ENCODE measurements at regions not wholly inside any gene's neighbourhood (a gene's known extent, or its start where the extent isn't known, plus 50 kb on each side); places are given as distances from the start of the nearest gene placed in this dataset.
"Not testable (repeated sequence)": the region's sequence is repeated elsewhere in the genome, so short reads cannot be mapped to it uniquely, and the experiment has no call there.

DNA sequence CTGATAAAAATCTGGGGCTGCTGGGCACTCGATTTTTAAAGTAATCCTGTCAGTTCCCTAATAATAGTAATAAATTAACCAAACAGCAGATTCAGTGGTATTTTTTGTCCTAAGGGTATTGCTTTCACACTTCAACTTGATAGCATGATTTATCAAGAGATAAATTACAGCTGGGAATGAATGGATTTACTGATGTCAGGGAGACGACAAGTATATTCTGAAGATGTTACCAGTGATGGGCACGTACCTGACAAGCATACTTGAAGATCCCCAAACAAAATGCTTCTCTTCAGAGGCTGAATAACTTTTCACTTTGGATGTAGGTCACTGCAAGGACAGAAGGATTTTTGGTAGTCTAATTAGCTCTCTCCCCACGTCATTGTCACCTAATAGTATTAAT is 82.0 kb downstream of the OLFM4 start:
- TF ChIP-seq EP300 (IDR thresholded peaks at IDR 0.05) (no peak), POLR2A (IDR thresholded peaks at IDR 0.05) (no peak)
- TF ChIP-seq, protein P1, sequence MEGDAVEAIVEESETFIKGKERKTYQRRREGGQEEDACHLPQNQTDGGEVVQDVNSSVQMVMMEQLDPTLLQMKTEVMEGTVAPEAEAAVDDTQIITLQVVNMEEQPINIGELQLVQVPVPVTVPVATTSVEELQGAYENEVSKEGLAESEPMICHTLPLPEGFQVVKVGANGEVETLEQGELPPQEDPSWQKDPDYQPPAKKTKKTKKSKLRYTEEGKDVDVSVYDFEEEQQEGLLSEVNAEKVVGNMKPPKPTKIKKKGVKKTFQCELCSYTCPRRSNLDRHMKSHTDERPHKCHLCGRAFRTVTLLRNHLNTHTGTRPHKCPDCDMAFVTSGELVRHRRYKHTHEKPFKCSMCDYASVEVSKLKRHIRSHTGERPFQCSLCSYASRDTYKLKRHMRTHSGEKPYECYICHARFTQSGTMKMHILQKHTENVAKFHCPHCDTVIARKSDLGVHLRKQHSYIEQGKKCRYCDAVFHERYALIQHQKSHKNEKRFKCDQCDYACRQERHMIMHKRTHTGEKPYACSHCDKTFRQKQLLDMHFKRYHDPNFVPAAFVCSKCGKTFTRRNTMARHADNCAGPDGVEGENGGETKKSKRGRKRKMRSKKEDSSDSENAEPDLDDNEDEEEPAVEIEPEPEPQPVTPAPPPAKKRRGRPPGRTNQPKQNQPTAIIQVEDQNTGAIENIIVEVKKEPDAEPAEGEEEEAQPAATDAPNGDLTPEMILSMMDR (IDR thresholded peaks at IDR 0.05) = no peak
- Histone ChIP-seq H3K4me3 (no peak overlapping the region), H3K27me3 (no peaks in the 10 kb centered on the region), H3K9me3 (no peaks in the 10 kb centered on the region), H3K27ac (no peak overlapping the region), H3K4me1 (ENCODE audit: insufficient read depth) (no peaks in the 10 kb centered on the region), H3K36me3 (no peaks in the 10 kb centered on the region)
- intact Hi-C loops (cut with DNase I) = no loop called here
- no peak for DNase-seq
- 62 to 67% (median 66%) methylated on average over 4 of the region's 4 CpGs for WGBS, 3 donors

DNA sequence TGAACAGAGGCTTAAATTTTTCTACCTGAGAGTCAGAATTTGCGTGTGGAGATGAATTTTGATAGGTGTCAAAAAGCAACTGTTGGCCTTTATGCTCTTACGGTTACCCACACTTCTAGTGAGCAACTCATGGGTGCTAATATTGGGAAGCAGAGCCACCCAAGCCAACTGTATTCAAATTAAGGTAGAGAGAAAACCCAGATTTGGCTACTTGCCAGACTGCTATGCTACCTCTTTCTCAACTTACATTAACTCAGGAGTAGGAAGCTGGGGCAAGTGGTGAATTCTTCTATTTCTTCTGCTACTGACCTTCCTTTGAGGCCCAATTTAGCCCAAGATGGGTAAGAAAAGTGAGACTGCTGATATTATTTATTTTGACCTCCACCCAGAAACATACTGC is 83.9 kb downstream of the OLFM4 start:
- TF ChIP-seq EP300 (IDR thresholded peaks at IDR 0.05) (no peak), POLR2A (IDR thresholded peaks at IDR 0.05) (no peak)
- TF ChIP-seq, protein P1 (IDR thresholded peaks at IDR 0.05) = no peak
- Histone ChIP-seq H3K27ac (no peak overlapping the region), H3K4me3 (no peak overlapping the region), H3K9me3 (no peaks in the 10 kb centered on the region), H3K36me3 (no peaks in the 10 kb centered on the region), H3K27me3 (no peaks in the 10 kb centered on the region), H3K4me1 (ENCODE audit: insufficient read depth) (no peaks in the 10 kb centered on the region)
- intact Hi-C loops (cut with DNase I) = no loop called here
- DNase-seq = no peak
- 90 to 93% (median 93%) methylated on average over 2 of the region's 2 CpGs for WGBS, 3 donors

DNA sequence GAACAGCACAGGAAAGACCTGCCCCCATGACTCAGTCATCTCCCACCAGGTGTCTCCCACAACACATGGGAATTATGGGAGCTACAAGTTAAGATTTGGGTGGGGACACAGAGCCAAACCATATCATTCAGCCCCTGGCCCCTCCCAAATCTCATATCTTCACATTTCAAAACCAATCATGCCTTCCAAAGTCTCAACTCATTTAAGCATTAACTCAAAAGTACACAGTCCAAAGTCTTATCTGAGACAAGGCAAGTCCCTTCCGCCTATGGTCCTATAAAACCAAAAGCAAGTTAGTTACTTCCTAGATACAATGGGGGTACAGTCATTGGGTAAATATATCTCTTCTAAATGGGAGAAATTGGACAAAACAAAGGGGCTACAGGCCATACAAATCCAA is 88.4 kb downstream of the OLFM4 start:
- H3K36me3 ChIP-seq; H3K4me3 ChIP-seq; H3K9me3 ChIP-seq; DNase-seq; intact Hi-C loops (cut with DNase I); H3K4me1 ChIP-seq (ENCODE audit: insufficient read depth); H3K27ac ChIP-seq; H3K27me3 ChIP-seq: not testable (repeated sequence)
- 0 to 38% (median 34%) methylated on average over 1 of the region's 1 CpG for WGBS, 3 donors

DNA sequence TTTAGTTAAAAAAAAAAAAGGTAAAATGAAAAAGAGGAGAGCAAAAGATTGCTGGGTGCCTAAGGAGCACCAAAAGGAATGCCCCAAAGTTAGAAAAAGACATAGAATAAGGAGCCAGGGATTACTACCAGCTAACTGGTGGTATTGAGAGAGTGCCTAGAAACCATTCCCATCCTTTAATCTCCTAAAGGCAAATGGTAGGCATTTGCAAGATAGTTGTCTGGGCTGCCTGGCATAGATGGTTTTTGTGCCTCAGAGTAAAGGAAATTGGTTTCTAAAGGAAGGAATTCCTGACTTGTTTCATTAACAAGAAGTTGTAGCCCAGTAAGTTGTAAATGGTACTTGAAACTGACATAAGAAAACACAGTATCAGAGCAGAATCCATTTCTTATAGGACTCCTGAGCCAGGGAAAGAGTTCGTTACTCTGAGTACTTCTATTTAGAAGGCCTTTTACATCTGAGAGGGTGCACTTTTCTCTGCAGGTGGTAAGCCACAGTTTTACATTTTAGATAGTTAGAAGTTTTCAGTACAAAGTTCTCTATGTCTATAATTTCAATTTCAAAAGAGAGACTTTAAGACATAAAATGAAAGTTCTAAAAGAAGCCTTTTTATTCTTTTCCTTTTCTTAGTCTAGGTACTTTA is 92.6 kb downstream of the OLFM4 start:
- H3K36me3 ChIP-seq = no peaks in the 10 kb centered on the region
- no peaks in the 10 kb centered on the region for H3K4me1 ChIP-seq (ENCODE audit: insufficient read depth)
- DNase-seq = no peak
- no peaks in the 10 kb centered on the region for H3K27me3 ChIP-seq
- no peak overlapping the region for H3K27ac ChIP-seq
- TF ChIP-seq EP300 (IDR thresholded peaks at IDR 0.05) (no peak), POLR2A (IDR thresholded peaks at IDR 0.05) (no peak)
- TF ChIP-seq, protein P1 (IDR thresholded peaks at IDR 0.05) = no peak
- 49 to 60% (median 49%) methylated on average over 1 of the region's 1 CpG for WGBS, 3 donors
- intact Hi-C loops (cut with DNase I) = no loop called here
- peaks cover 0 to 3% of the 10 kb centered on the region in 2 donors for H3K9me3 ChIP-seq
- no peak overlapping the region for H3K4me3 ChIP-seq

GRCh38 chr13:53121919-53122318 is 93.3 kb downstream of the OLFM4 start:
- 0 to 5% (median 3%) methylated on average over 2 of the region's 2 CpGs for WGBS, 3 donors
- no peaks in the 10 kb centered on the region for H3K36me3 ChIP-seq
- no peak overlapping the region for H3K27ac ChIP-seq
- TF ChIP-seq POLR2A (IDR thresholded peaks at IDR 0.05) = no peak
- no peak for TF ChIP-seq EP300 (IDR thresholded peaks at IDR 0.05)
- TF ChIP-seq, protein P1 (IDR thresholded peaks at IDR 0.05) = no peak
- no peaks in the 10 kb centered on the region for H3K27me3 ChIP-seq
- no peak for DNase-seq
- H3K4me3 ChIP-seq = no peak overlapping the region
- intact Hi-C loops (cut with DNase I) = no loop called here
- no peaks in the 10 kb centered on the region for H3K4me1 ChIP-seq (ENCODE audit: insufficient read depth)
- peaks cover 0 to 3% of the 10 kb centered on the region in 2 donors for H3K9me3 ChIP-seq

All from ovary (tissue), 7 donors.